ENCODE measurements at regions not wholly inside any gene's neighbourhood (a gene's known extent, or its start where the extent isn't known, plus 50 kb on each side); places are given as distances from the start of the nearest gene placed in this dataset.

- TF ChIP-seq EZH2phosphoT487 (IDR thresholded peaks at IDR 0.05; ENCODE audit: borderline replicate concordance) (no peak), CEBPB (IDR thresholded peaks at IDR 0.05; ENCODE audit: low read depth) (no peak), EGR1 (IDR thresholded peaks at IDR 0.05; ENCODE audit: low read depth) (no peak)
Observed at GRCh38 chr9:29793970-29794369, 2220.7 kb upstream of the C9orf72 start (continued).

- no peak for DNase-seq (ENCODE audit: low read depth, low spot score)
- Histone ChIP-seq H3K4me1 (ENCODE audit: control insufficient read depth in 1 of 2, insufficient read depth in 2 of 2, low read length in 2 of 2) (no peaks in the 10 kb centered on the region), H3K4me2 (ENCODE audit: low read length) (no peak overlapping the region), H3K27me3 (ENCODE audit: insufficient read depth, low read length) (no peaks in the 10 kb centered on the region), H3K9me2 (ENCODE audit: insufficient read depth) (no peaks in the 10 kb centered on the region), H3K4me3 (replicated peaks in 1 of 2; ENCODE audit: low read depth in 1 of 2, low read length in 2 of 2) (no peak overlapping the region), H3K36me3 (ENCODE audit: control insufficient read depth in 1 of 2, insufficient read depth in 2 of 2, low read length in 2 of 2) (no peaks in the 10 kb centered on the region), H2AFZ (ENCODE audit: low read depth, low read length, poor library complexity, severe bottlenecking) (no peak overlapping the region), H3K9ac (ENCODE audit: low read length) (no peak overlapping the region), H3K79me2 (ENCODE audit: insufficient read depth, low read length) (no peaks in the 10 kb centered on the region), H3K27ac (ENCODE audit: low read depth, low read length) (no peak overlapping the region), H3K9me3 (ENCODE audit: control insufficient read depth in 1 of 2, insufficient read depth in 1 of 2, low read depth in 1 of 2, low read length in 2 of 2) (peaks cover 0 to 3% of the 10 kb centered on the region in 2 experiments; a peak in 1 of 4 replicates), H4K20me1 (ENCODE audit: insufficient read depth) (no peaks in the 10 kb centered on the region)
- intact Hi-C loops (cut with micrococcal nuclease), result no loop called here
- no peak for ATAC-seq
- no TSS peak for BruUV-seq (replicated peaks)
- RAD21 ChIA-PET (ENCODE audit: low non-redundant PET in 1 of 2, low total read pairs in 2 of 2, uncharacterized antibody in 2 of 2, unreplicated experiment in 2 of 2), result no interaction called here
- CTCF ChIA-PET, result no interaction called here
- POLR2A ChIA-PET, result no interaction called here
- TF ChIP-seq SP1 (IDR thresholded peaks at IDR 0.05; ENCODE audit: low read depth), result no peak
- TF ChIP-seq REST (IDR thresholded peaks at IDR 0.05; ENCODE audit: low read depth), result no peak
- TF ChIP-seq CBX3 (IDR thresholded peaks at IDR 0.05; ENCODE audit: low read depth), result no peak
- no peak for TF ChIP-seq ZBTB33 (IDR thresholded peaks at IDR 0.05; ENCODE audit: extremely low read depth, insufficient replicate concordance, low read length)
- no peak for TF ChIP-seq ZNF274 (IDR thresholded peaks at IDR 0.05; ENCODE audit: low read depth, low read length)
- TF ChIP-seq MAX (IDR thresholded peaks at IDR 0.05), result no peak
- TF ChIP-seq YY1 (IDR thresholded peaks at IDR 0.05; ENCODE audit: extremely low read depth, insufficient replicate concordance, low read depth, low read length), result no peak
- TF ChIP-seq CEBPB (IDR thresholded peaks at IDR 0.05; ENCODE audit: low read depth), result no peak
- TF ChIP-seq SRF (IDR thresholded peaks at IDR 0.05; ENCODE audit: low read depth), result no peak
- no peak for TF ChIP-seq ZFX (IDR thresholded peaks at IDR 0.05)
- no peak for TF ChIP-seq JUND (IDR thresholded peaks at IDR 0.05)
- no peak for TF ChIP-seq POLR2AphosphoS5 (IDR thresholded peaks at IDR 0.05; ENCODE audit: low read depth, low read length)
- no peak for TF ChIP-seq SIN3A (IDR thresholded peaks at IDR 0.05; ENCODE audit: low read depth)
- TF ChIP-seq CTCF (IDR thresholded peaks at IDR 0.05 in 2 of 3, conservative IDR thresholded peaks at IDR 0.05 in 1 of 3; ENCODE audit: borderline replicate concordance in 1 of 3, insufficient read depth in 1 of 3, low read depth in 2 of 3, low read length in 2 of 3), result no peak
- TF ChIP-seq ELF1 (IDR thresholded peaks at IDR 0.05; ENCODE audit: borderline replicate concordance, low read depth), result no peak
- TF ChIP-seq TCF7L2 (IDR thresholded peaks at IDR 0.05; ENCODE audit: borderline replicate concordance, extremely low read depth, insufficient read depth, insufficient read length), result no peak
- no peak for TF ChIP-seq RAD21 (IDR thresholded peaks at IDR 0.05; ENCODE audit: low read depth)
Observed at GRCh38 chr9:29796291-29796952, 2223.1 kb upstream of the C9orf72 start.
